GM23338 (cell line): ENCODE measurements at regions not wholly inside any gene's neighbourhood (a gene's known extent, or its start where the extent isn't known, plus 50 kb on each side); places are given as distances from the start of the nearest gene placed in this dataset.

ENCODE experiments used
- ATAC-seq: fragments of 200-7000 bp; cut with Tn5 transposase; 3 replicates; pipeline ENCODE4 v1.9.1; 2020
- DNase-seq: peaks from one replicate; pipeline ENCODE4 v3.0.0-alpha.2; 2015; ENCODE audit warnings: low spot score
- H2AFZ ChIP-seq: fragments of 200-600 bp; sonication (generic); 2 replicates; pipeline ENCODE4 v1.8.0; 2016; ENCODE audit warnings: antibody characterized with exemption, mild to moderate bottlenecking, moderate library complexity
- H3F3A ChIP-seq: fragments of 200-600 bp; sonication (generic); replicated peaks from 2 replicates; pipeline ENCODE4 v1.8.0; 2017; ENCODE audit warnings: antibody characterized with exemption, mixed run types, low read depth
- H3K27ac ChIP-seq: fragments of 200-600 bp; sonication (generic); 2 replicates; pipeline ENCODE4 v1.6.1; 2016; ENCODE audit warnings: low read depth
- H3K27me3 ChIP-seq: fragments of 200-600 bp; sonication (generic); 2 replicates; pipeline ENCODE4 v1.8.0; 2016; ENCODE audit warnings: mild to moderate bottlenecking, mixed run types, moderate library complexity; ENCODE audit not compliant: insufficient read depth
- H3K36me3 ChIP-seq: fragments of 200-600 bp; sonication (generic); 2 replicates; pipeline ENCODE4 v1.8.0; 2016; ENCODE audit warnings: mild to moderate bottlenecking; ENCODE audit not compliant: insufficient read depth
- H3K4me1 ChIP-seq: fragments of 200-600 bp; sonication (generic); 2 replicates; pipeline ENCODE4 v1.8.0; 2016; ENCODE audit warnings: mild to moderate bottlenecking, moderate library complexity; ENCODE audit not compliant: insufficient read depth
- H3K4me2 ChIP-seq: fragments of 200-600 bp; sonication (generic); 2 replicates; pipeline ENCODE4 v1.7.1; 2017; ENCODE audit warnings: mixed run types
- H3K4me3 ChIP-seq: fragments of 200-600 bp; sonication (generic); 2 replicates; pipeline ENCODE4 v1.6.1; 2016; ENCODE audit warnings: mixed run types
- H3K79me2 ChIP-seq: fragments of 200-600 bp; sonication (generic); replicated peaks from 2 replicates; pipeline ENCODE4 v1.8.0; 2017; ENCODE audit warnings: mild to moderate bottlenecking; ENCODE audit not compliant: insufficient read depth
- H3K9me2 ChIP-seq: fragments of 200-600 bp; sonication (generic); 2 replicates; pipeline ENCODE4 v1.8.0; 2017; ENCODE audit not compliant: insufficient read depth
- H4K20me1 ChIP-seq: fragments of 200-600 bp; sonication (generic); replicated peaks from 2 replicates; pipeline ENCODE4 v1.8.0; 2017; ENCODE audit warnings: mild to moderate bottlenecking; ENCODE audit not compliant: insufficient read depth
- H3K27ac Mint-ChIP-seq: 2 replicates; pipeline ENCODE4 v1.8.0; 2020; ENCODE audit warnings: inconsistent platforms, mild to moderate bottlenecking, moderate library complexity, mixed read lengths
- H3K27me3 Mint-ChIP-seq: 3 replicates; pipeline ENCODE4 v1.8.0; 2022; ENCODE audit warnings: low read depth, mild to moderate bottlenecking, moderate library complexity, mixed read lengths, inconsistent platforms; ENCODE audit not compliant: insufficient read depth, poor library complexity
- H3K36me3 Mint-ChIP-seq: 3 replicates; pipeline ENCODE4 v1.8.0; 2021; ENCODE audit warnings: low read depth, mild to moderate bottlenecking, inconsistent platforms, moderate library complexity, mixed read lengths
- H3K4me1 Mint-ChIP-seq: 3 replicates; pipeline ENCODE4 v1.8.0; 2020; ENCODE audit warnings: mild to moderate bottlenecking, inconsistent platforms, mixed read lengths
- H3K4me3 Mint-ChIP-seq: 3 replicates; pipeline ENCODE4 v1.8.0; 2021; ENCODE audit warnings: moderate library complexity, mild to moderate bottlenecking, inconsistent platforms, mixed read lengths
- H3K9me3 Mint-ChIP-seq: 3 replicates; pipeline ENCODE4 v1.8.0; 2020; ENCODE audit warnings: moderate library complexity, mild to moderate bottlenecking, inconsistent platforms, mixed read lengths
- CREB1 ChIP-seq: fragments of 250-450 bp; sonication (Bioruptor Pico); IDR thresholded peaks from 2 replicates; pipeline ENCODE4 v1.5.0; 2020; ENCODE audit warnings: low read depth, mild to moderate bottlenecking, moderate library complexity
- EZH2phosphoT487 ChIP-seq: fragments of 200-600 bp; sonication (generic); IDR thresholded peaks from one replicate; pipeline ENCODE4 v1.8.1; 2018; ENCODE audit warnings: antibody characterized with exemption; ENCODE audit not compliant: unreplicated experiment
- JUNB ChIP-seq: IDR thresholded peaks from one replicate; pipeline ENCODE4 v1.6.1; 2016; ENCODE audit warnings: antibody characterized with exemption; ENCODE audit not compliant: unreplicated experiment
- NANOG ChIP-seq: IDR thresholded peaks from 2 replicates; pipeline ENCODE4 v1.6.1; 2016; ENCODE audit warnings: antibody characterized with exemption, borderline replicate concordance
- ZNF331 ChIP-seq: fragments of 250-450 bp; sonication (Bioruptor Pico); IDR thresholded peaks from 2 replicates; pipeline ENCODE4 v1.5.0; 2020; ENCODE audit warnings: low read depth, mild to moderate bottlenecking, moderate library complexity
- TF ChIP-seq, protein P1 (sequence below), 2 experiments: fragments of 200-600 bp in 1 of 2; sonication (generic) in 1 of 2; conservative IDR thresholded peaks; 2 replicates each; pipeline versions ENCODE4 v1.5.1 to v1.6.1; 2016 to 2017; ENCODE audit warnings: antibody characterized with exemption in 2 of 2, low read depth in 2 of 2, mild to moderate bottlenecking in 2 of 2, moderate library complexity in 1 of 2
- TF ChIP-seq, protein P2 (sequence below): IDR thresholded peaks from one replicate; pipeline ENCODE4 v1.6.1; 2018; ENCODE audit warnings: antibody characterized with exemption; ENCODE audit not compliant: unreplicated experiment
- TF ChIP-seq, protein P3 (sequence below): IDR thresholded peaks from 2 replicates; pipeline ENCODE4 v1.6.1; 2016; ENCODE audit warnings: antibody characterized with exemption

DNA sequence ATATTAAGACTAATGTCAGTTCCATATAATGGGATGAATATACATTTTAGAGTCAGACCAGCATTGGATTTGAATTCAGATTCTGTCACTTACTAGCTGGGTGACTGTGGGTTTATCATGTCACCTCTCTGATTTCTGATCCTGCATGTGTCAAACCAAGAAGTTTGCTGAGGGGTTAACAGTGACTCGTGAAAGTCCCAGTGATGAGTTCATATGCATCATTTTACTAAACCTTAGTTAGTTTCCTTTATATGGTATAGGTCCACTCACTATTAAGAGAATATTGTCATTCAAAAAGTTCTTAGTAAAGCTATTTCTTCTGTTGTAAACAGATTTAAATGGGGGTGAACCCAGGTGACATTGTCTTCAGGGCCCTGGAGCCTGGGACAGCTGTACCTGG, 102.3 kb downstream of the ZNF621 start (continued):
- TF ChIP-seq CREB1 (CRISPR knock-in tag) (no peak), JUNB (no peak)
- TF ChIP-seq, protein P1, sequence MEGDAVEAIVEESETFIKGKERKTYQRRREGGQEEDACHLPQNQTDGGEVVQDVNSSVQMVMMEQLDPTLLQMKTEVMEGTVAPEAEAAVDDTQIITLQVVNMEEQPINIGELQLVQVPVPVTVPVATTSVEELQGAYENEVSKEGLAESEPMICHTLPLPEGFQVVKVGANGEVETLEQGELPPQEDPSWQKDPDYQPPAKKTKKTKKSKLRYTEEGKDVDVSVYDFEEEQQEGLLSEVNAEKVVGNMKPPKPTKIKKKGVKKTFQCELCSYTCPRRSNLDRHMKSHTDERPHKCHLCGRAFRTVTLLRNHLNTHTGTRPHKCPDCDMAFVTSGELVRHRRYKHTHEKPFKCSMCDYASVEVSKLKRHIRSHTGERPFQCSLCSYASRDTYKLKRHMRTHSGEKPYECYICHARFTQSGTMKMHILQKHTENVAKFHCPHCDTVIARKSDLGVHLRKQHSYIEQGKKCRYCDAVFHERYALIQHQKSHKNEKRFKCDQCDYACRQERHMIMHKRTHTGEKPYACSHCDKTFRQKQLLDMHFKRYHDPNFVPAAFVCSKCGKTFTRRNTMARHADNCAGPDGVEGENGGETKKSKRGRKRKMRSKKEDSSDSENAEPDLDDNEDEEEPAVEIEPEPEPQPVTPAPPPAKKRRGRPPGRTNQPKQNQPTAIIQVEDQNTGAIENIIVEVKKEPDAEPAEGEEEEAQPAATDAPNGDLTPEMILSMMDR (conservative IDR thresholded peaks at IDR 0.05; ENCODE audit: low read depth in 2 of 2): no peak
- TF ChIP-seq, protein P2, sequence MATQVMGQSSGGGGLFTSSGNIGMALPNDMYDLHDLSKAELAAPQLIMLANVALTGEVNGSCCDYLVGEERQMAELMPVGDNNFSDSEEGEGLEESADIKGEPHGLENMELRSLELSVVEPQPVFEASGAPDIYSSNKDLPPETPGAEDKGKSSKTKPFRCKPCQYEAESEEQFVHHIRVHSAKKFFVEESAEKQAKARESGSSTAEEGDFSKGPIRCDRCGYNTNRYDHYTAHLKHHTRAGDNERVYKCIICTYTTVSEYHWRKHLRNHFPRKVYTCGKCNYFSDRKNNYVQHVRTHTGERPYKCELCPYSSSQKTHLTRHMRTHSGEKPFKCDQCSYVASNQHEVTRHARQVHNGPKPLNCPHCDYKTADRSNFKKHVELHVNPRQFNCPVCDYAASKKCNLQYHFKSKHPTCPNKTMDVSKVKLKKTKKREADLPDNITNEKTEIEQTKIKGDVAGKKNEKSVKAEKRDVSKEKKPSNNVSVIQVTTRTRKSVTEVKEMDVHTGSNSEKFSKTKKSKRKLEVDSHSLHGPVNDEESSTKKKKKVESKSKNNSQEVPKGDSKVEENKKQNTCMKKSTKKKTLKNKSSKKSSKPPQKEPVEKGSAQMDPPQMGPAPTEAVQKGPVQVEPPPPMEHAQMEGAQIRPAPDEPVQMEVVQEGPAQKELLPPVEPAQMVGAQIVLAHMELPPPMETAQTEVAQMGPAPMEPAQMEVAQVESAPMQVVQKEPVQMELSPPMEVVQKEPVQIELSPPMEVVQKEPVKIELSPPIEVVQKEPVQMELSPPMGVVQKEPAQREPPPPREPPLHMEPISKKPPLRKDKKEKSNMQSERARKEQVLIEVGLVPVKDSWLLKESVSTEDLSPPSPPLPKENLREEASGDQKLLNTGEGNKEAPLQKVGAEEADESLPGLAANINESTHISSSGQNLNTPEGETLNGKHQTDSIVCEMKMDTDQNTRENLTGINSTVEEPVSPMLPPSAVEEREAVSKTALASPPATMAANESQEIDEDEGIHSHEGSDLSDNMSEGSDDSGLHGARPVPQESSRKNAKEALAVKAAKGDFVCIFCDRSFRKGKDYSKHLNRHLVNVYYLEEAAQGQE: no peak
- TF ChIP-seq, protein P3, sequence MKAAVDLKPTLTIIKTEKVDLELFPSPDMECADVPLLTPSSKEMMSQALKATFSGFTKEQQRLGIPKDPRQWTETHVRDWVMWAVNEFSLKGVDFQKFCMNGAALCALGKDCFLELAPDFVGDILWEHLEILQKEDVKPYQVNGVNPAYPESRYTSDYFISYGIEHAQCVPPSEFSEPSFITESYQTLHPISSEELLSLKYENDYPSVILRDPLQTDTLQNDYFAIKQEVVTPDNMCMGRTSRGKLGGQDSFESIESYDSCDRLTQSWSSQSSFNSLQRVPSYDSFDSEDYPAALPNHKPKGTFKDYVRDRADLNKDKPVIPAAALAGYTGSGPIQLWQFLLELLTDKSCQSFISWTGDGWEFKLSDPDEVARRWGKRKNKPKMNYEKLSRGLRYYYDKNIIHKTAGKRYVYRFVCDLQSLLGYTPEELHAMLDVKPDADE: no peak

DNA sequence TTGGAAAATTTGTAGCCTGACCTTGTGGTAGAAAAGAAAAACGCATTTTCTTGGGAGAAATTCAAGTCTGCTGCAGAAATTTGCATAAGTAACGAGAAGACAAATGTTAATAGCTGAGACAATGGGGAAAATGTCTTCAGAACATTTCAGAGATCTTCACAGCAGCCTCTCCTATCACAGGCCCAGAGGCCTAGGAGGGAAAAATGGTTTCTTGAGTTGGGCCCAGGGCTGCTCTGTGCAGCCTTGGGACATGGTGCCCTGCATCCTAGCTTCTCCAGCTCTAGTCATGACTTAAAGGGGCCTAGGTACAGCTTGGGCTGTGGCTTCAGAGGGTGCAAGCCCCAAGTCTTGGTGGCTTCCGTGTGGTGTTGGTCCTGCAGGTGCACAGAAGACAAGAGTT, 104.2 kb downstream of the ZNF621 start:
- Mint-ChIP-seq H3K27me3 (peaks cover 2% of the 10 kb centered on the region), H3K9me3 (peaks cover 39% of the 10 kb centered on the region), H3K4me1 (no peaks in the 10 kb centered on the region), H3K36me3 (peaks cover 26% of the 10 kb centered on the region), H3K27ac (no peak overlapping the region), H3K4me3 (no peak overlapping the region)
- TF ChIP-seq, protein P2: no peak
- TF ChIP-seq JUNB (no peak), EZH2phosphoT487 (no peak), ZNF331 (no peak), NANOG (no peak), CREB1 (CRISPR knock-in tag) (no peak)
- TF ChIP-seq, protein P3: no peak
- no peak overlapping the region for H2AFZ ChIP-seq
- H3K9me2 ChIP-seq: peaks cover 8% of the 10 kb centered on the region
- no peaks in the 10 kb centered on the region for H3K27me3 ChIP-seq
- ATAC-seq (no peak), DNase-seq (no peak)
- no peaks in the 10 kb centered on the region for H3F3A ChIP-seq
- H3K4me3 ChIP-seq: no peak overlapping the region
- H3K27ac ChIP-seq: no peak overlapping the region
- no peaks in the 10 kb centered on the region for H3K79me2 ChIP-seq
- H3K4me1 ChIP-seq: no peaks in the 10 kb centered on the region
- no peaks in the 10 kb centered on the region for H3K36me3 ChIP-seq
- no peaks in the 10 kb centered on the region for H4K20me1 ChIP-seq
- no peak overlapping the region for H3K4me2 ChIP-seq
